WTC11 (cell line): ENCODE measurements at regions not wholly inside any gene's neighbourhood (a gene's known extent, or its start where the extent isn't known, plus 50 kb on each side); places are given as distances from the start of the nearest gene placed in this dataset.

Experiments used
- ATAC-seq: fragments of 200-7000 bp; cut with Tn5 transposase; 2 replicates; pipeline ENCODE4 v1.10.0; 2021; ENCODE audit warnings: mild to moderate bottlenecking, moderate library complexity
- CTCF ChIA-PET: fragments of 300-600 bp; sonication (Branson Sonifier 250); formaldehyde crosslinking; loops from one replicate; lab custom pipeline; 2021; ENCODE audit warnings: antibody characterized with exemption; lab: Charles Lee
- POLR2A ChIA-PET: fragments of 350-600 bp; sonication (Branson Sonifier 250); formaldehyde crosslinking; loops from one replicate; lab custom pipeline; 2021; ENCODE audit warnings: antibody characterized with exemption; lab: Charles Lee
- DNase-seq: peaks from one replicate; pipeline ENCODE4 v3.0.0; 2021; ENCODE audit warnings: low spot score
- H3K27ac Mint-ChIP-seq: 2 replicates; pipeline ENCODE4 v1.8.0; 2021; ENCODE audit warnings: mixed read lengths
- H3K27me3 Mint-ChIP-seq: 2 replicates; pipeline ENCODE4 v1.8.0; 2021; ENCODE audit warnings: low read depth, mild to moderate bottlenecking, moderate library complexity, mixed read lengths
- H3K36me3 Mint-ChIP-seq: 2 replicates; pipeline ENCODE4 v1.8.0; 2021; ENCODE audit warnings: mixed read lengths
- H3K4me1 Mint-ChIP-seq: 2 replicates; pipeline ENCODE4 v1.8.0; 2022; ENCODE audit warnings: mixed read lengths
- H3K4me3 Mint-ChIP-seq: 2 replicates; pipeline ENCODE4 v1.8.0; 2021; ENCODE audit warnings: mild to moderate bottlenecking, moderate library complexity, mixed read lengths
- H3K9me3 Mint-ChIP-seq: 2 replicates; pipeline ENCODE4 v1.8.0; 2021; ENCODE audit warnings: mixed read lengths
- CREM ChIP-seq: sonication (generic); formaldehyde crosslinking; IDR thresholded peaks from 2 replicates; pipeline ENCODE4 v1.8.1; 2022; ENCODE audit warnings: mild to moderate bottlenecking, missing genetic modification reagents, moderate library complexity
- JUN ChIP-seq: sonication (generic); formaldehyde crosslinking; IDR thresholded peaks from 2 replicates; pipeline ENCODE4 v1.8.0; 2023; ENCODE audit warnings: mild to moderate bottlenecking, missing genetic modification reagents
- KAT7 ChIP-seq: sonication (generic); formaldehyde crosslinking; IDR thresholded peaks from 2 replicates; pipeline ENCODE4 v1.8.1; 2023; ENCODE audit warnings: missing genetic modification reagents, mild to moderate bottlenecking, borderline replicate concordance
- MYBL2 ChIP-seq: sonication (generic); formaldehyde crosslinking; IDR thresholded peaks from 2 replicates; pipeline ENCODE4 v1.8.1; 2023; ENCODE audit warnings: mild to moderate bottlenecking, moderate library complexity, missing genetic modification reagents
- PRRX2 ChIP-seq: fragments of 250-450 bp; sonication (Bioruptor Pico); IDR thresholded peaks from 2 replicates; pipeline ENCODE4 v1.8.0; 2021; ENCODE audit warnings: mild to moderate bottlenecking
- SOX15 ChIP-seq: fragments of 250-450 bp; sonication (Bioruptor Pico); IDR thresholded peaks from 2 replicates; pipeline ENCODE4 v1.9.0; 2021; ENCODE audit warnings: mild to moderate bottlenecking
- SP1 ChIP-seq: sonication (generic); formaldehyde crosslinking; conservative IDR thresholded peaks from 2 replicates; pipeline ENCODE4 v1.8.1; 2022; ENCODE audit warnings: missing genetic modification reagents
- TCF7 ChIP-seq: sonication (generic); formaldehyde crosslinking; IDR thresholded peaks from 2 replicates; pipeline ENCODE4 v1.8.0; 2022; ENCODE audit warnings: mild to moderate bottlenecking, low read depth, missing genetic modification reagents, moderate library complexity
- TEAD4 ChIP-seq: sonication (generic); formaldehyde crosslinking; IDR thresholded peaks from 2 replicates; pipeline ENCODE4 v1.8.0; 2022; ENCODE audit warnings: mild to moderate bottlenecking, missing genetic modification reagents
- TP53 ChIP-seq: sonication (generic); formaldehyde crosslinking; IDR thresholded peaks from 2 replicates; pipeline ENCODE4 v1.8.1; 2023; ENCODE audit warnings: mild to moderate bottlenecking, missing genetic modification reagents
- ZNF317 ChIP-seq: sonication (generic); formaldehyde crosslinking; IDR thresholded peaks from 2 replicates; pipeline ENCODE4 v1.8.1; 2023; ENCODE audit warnings: low read depth, mild to moderate bottlenecking, moderate library complexity, missing genetic modification reagents, borderline replicate concordance
- TF ChIP-seq, protein P1 (sequence below): sonication (generic); formaldehyde crosslinking; IDR thresholded peaks from 2 replicates; pipeline ENCODE4 v1.8.1; 2022; ENCODE audit warnings: missing genetic modification reagents, borderline replicate concordance
- TF ChIP-seq, protein P2 (sequence below): sonication (generic); formaldehyde crosslinking; IDR thresholded peaks from 2 replicates; pipeline ENCODE4 v1.8.0; 2022; ENCODE audit warnings: missing genetic modification reagents
- TF ChIP-seq, protein P3 (sequence below): sonication (generic); formaldehyde crosslinking; IDR thresholded peaks from 2 replicates; pipeline ENCODE4 v1.8.1; 2023; ENCODE audit warnings: mild to moderate bottlenecking, missing genetic modification reagents, moderate library complexity
- TF ChIP-seq, protein P4 (sequence below): sonication (generic); formaldehyde crosslinking; IDR thresholded peaks from 2 replicates; pipeline ENCODE4 v1.8.1; 2022; ENCODE audit warnings: mild to moderate bottlenecking, missing genetic modification reagents, moderate library complexity, borderline replicate concordance
- TF ChIP-seq, protein P5 (sequence below): sonication (generic); formaldehyde crosslinking; IDR thresholded peaks from 2 replicates; pipeline ENCODE4 v1.8.1; 2023; ENCODE audit warnings: mild to moderate bottlenecking, missing genetic modification reagents, moderate library complexity
- TF ChIP-seq, protein P6 (sequence below): sonication (generic); formaldehyde crosslinking; IDR thresholded peaks from 2 replicates; pipeline ENCODE4 v1.8.0; 2023; ENCODE audit warnings: missing genetic modification reagents, mild to moderate bottlenecking, borderline replicate concordance

DNA sequence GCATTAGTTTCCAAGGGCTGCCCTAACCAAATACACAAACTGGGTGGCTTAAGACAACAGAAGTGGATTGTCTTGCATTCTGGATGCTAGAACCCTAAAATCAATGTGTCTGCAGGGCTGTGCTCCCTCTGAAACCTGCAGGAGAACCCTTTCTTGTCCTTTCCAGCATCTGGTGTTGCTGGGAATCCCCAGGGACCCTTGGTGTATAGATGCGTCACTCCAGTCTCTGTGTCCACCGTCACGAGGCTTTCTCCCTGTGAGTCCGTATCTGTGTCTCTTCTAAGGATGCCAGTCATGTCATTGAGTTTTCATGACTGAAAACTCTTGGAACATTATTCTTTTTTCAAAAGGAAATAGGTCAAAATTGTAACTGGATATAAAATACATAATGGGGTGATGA is 142.9 kb downstream of the RNASET2 start:
- H3K36me3 Mint-ChIP-seq = no peaks in the 10 kb centered on the region
- DNase-seq = no peak
- H3K9me3 Mint-ChIP-seq = no peaks in the 10 kb centered on the region
- no peak overlapping the region for H3K4me3 Mint-ChIP-seq
- CTCF ChIA-PET = no interaction called here
- TF ChIP-seq, protein P1, sequence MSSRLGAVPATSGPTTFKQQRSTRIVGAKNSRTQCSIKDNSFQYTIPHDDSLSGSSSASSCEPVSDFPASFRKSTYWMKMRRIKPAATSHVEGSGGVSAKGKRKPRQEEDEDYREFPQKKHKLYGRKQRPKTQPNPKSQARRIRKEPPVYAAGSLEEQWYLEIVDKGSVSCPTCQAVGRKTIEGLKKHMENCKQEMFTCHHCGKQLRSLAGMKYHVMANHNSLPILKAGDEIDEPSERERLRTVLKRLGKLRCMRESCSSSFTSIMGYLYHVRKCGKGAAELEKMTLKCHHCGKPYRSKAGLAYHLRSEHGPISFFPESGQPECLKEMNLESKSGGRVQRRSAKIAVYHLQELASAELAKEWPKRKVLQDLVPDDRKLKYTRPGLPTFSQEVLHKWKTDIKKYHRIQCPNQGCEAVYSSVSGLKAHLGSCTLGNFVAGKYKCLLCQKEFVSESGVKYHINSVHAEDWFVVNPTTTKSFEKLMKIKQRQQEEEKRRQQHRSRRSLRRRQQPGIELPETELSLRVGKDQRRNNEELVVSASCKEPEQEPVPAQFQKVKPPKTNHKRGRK (CRISPR knock-in tag) = no peak
- no peak for TF ChIP-seq TEAD4 (CRISPR knock-in tag)
- TF ChIP-seq, protein P2, sequence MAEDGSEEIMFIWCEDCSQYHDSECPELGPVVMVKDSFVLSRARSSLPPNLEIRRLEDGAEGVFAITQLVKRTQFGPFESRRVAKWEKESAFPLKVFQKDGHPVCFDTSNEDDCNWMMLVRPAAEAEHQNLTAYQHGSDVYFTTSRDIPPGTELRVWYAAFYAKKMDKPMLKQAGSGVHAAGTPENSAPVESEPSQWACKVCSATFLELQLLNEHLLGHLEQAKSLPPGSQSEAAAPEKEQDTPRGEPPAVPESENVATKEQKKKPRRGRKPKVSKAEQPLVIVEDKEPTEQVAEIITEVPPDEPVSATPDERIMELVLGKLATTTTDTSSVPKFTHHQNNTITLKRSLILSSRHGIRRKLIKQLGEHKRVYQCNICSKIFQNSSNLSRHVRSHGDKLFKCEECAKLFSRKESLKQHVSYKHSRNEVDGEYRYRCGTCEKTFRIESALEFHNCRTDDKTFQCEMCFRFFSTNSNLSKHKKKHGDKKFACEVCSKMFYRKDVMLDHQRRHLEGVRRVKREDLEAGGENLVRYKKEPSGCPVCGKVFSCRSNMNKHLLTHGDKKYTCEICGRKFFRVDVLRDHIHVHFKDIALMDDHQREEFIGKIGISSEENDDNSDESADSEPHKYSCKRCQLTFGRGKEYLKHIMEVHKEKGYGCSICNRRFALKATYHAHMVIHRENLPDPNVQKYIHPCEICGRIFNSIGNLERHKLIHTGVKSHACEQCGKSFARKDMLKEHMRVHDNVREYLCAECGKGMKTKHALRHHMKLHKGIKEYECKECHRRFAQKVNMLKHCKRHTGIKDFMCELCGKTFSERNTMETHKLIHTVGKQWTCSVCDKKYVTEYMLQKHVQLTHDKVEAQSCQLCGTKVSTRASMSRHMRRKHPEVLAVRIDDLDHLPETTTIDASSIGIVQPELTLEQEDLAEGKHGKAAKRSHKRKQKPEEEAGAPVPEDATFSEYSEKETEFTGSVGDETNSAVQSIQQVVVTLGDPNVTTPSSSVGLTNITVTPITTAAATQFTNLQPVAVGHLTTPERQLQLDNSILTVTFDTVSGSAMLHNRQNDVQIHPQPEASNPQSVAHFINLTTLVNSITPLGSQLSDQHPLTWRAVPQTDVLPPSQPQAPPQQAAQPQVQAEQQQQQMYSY = no peak
- TF ChIP-seq, all 79 proteins: peak for 0
- Mint-ChIP-seq H3K4me1 (no peaks in the 10 kb centered on the region), H3K27ac (no peak overlapping the region), H3K27me3 (no peaks in the 10 kb centered on the region)
- ATAC-seq = no peak
- POLR2A ChIA-PET = no interaction called here

DNA sequence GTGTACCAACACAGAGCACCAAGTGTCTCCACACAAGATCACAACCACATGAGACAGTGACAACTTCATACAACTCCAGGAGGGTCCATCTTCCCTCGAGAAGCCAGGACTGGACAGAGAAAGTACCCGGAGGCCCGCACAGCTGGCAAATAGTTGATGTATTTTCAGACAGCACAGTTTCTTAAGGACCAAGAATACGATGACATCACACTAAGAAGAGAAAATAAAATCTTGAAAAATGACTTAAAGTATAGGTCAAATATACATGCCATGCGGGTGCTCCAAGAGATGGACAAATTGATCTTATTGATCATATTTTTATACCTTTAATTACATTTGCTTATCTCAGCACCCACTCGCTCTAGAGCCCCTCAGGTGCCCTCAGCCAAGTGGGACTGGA is 145.5 kb downstream of the RNASET2 start:
- no peaks in the 10 kb centered on the region for H3K4me1 Mint-ChIP-seq
- H3K27ac Mint-ChIP-seq = no peak overlapping the region
- no peak for DNase-seq
- no peaks in the 10 kb centered on the region; the same call in 1 of the 2 replicates for H3K27me3 Mint-ChIP-seq
- no peak overlapping the region for H3K4me3 Mint-ChIP-seq
- peaks cover 23% of the 10 kb centered on the region for H3K9me3 Mint-ChIP-seq
- no peak for TF ChIP-seq ZNF317 (CRISPR knock-in tag)
- TF ChIP-seq, protein P3, sequence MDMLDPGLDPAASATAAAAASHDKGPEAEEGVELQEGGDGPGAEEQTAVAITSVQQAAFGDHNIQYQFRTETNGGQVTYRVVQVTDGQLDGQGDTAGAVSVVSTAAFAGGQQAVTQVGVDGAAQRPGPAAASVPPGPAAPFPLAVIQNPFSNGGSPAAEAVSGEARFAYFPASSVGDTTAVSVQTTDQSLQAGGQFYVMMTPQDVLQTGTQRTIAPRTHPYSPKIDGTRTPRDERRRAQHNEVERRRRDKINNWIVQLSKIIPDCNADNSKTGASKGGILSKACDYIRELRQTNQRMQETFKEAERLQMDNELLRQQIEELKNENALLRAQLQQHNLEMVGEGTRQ (CRISPR knock-in tag) = no peak
- no peak for TF ChIP-seq SOX15
- TF ChIP-seq SP1 (CRISPR knock-in tag) = no peak
- no peak for TF ChIP-seq JUN (CRISPR knock-in tag)
- TF ChIP-seq, protein P4, sequence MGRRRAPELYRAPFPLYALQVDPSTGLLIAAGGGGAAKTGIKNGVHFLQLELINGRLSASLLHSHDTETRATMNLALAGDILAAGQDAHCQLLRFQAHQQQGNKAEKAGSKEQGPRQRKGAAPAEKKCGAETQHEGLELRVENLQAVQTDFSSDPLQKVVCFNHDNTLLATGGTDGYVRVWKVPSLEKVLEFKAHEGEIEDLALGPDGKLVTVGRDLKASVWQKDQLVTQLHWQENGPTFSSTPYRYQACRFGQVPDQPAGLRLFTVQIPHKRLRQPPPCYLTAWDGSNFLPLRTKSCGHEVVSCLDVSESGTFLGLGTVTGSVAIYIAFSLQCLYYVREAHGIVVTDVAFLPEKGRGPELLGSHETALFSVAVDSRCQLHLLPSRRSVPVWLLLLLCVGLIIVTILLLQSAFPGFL (CRISPR knock-in tag) = no peak
- no peak for TF ChIP-seq TP53 (CRISPR knock-in tag)
- TF ChIP-seq, protein P5, sequence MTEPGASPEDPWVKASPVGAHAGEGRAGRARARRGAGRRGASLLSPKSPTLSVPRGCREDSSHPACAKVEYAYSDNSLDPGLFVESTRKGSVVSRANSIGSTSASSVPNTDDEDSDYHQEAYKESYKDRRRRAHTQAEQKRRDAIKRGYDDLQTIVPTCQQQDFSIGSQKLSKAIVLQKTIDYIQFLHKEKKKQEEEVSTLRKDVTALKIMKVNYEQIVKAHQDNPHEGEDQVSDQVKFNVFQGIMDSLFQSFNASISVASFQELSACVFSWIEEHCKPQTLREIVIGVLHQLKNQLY (CRISPR knock-in tag) = no peak
- no peak for TF ChIP-seq CREM (CRISPR knock-in tag)
- no peak for TF ChIP-seq MYBL2 (CRISPR knock-in tag)
- TF ChIP-seq PRRX2 (CRISPR knock-in tag) = no peak
- TF ChIP-seq KAT7 (CRISPR knock-in tag) = no peak
- ATAC-seq = no peak
- CTCF ChIA-PET = interaction anchor here (1.0 kb wide), 1 partner anchor 36 kb away, joined by 3 read pairs; no protein-coding TSS in a partner anchor
- POLR2A ChIA-PET = no interaction called here
- peaks cover 22% of the 10 kb centered on the region for H3K36me3 Mint-ChIP-seq

DNA sequence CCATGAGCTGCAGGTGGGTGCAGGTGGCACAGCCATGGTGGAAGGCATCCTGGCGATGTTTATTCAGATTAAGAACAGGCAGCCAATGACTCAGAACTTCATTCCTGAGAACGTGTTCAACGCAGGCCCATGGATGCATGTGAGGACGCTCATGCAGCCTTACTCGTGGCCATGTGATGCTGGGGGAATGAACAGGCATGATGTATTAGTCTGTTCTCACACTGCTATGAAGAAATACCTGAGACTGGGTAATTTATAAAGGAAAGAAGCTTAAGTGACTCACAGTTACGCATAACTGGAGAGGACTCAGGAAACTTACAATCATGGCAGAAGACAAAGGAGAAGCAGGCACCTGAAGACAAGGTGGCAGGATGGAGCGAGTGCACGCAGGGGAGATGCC is 146.6 kb downstream of the RNASET2 start:
- H3K36me3 Mint-ChIP-seq = peaks cover 30% of the 10 kb centered on the region
- no peaks in the 10 kb centered on the region for H3K4me1 Mint-ChIP-seq
- ATAC-seq (no peak), DNase-seq (no peak)
- H3K4me3 Mint-ChIP-seq = no peak overlapping the region
- H3K9me3 Mint-ChIP-seq = peaks cover 33% of the 10 kb centered on the region
- no peaks in the 10 kb centered on the region; the same call in 1 of the 2 replicates for H3K27me3 Mint-ChIP-seq
- ChIA-PET CTCF (no interaction called here), POLR2A (no interaction called here)
- no peak overlapping the region for H3K27ac Mint-ChIP-seq
- no peak for TF ChIP-seq TCF7 (CRISPR knock-in tag)
- TF ChIP-seq, protein P6, sequence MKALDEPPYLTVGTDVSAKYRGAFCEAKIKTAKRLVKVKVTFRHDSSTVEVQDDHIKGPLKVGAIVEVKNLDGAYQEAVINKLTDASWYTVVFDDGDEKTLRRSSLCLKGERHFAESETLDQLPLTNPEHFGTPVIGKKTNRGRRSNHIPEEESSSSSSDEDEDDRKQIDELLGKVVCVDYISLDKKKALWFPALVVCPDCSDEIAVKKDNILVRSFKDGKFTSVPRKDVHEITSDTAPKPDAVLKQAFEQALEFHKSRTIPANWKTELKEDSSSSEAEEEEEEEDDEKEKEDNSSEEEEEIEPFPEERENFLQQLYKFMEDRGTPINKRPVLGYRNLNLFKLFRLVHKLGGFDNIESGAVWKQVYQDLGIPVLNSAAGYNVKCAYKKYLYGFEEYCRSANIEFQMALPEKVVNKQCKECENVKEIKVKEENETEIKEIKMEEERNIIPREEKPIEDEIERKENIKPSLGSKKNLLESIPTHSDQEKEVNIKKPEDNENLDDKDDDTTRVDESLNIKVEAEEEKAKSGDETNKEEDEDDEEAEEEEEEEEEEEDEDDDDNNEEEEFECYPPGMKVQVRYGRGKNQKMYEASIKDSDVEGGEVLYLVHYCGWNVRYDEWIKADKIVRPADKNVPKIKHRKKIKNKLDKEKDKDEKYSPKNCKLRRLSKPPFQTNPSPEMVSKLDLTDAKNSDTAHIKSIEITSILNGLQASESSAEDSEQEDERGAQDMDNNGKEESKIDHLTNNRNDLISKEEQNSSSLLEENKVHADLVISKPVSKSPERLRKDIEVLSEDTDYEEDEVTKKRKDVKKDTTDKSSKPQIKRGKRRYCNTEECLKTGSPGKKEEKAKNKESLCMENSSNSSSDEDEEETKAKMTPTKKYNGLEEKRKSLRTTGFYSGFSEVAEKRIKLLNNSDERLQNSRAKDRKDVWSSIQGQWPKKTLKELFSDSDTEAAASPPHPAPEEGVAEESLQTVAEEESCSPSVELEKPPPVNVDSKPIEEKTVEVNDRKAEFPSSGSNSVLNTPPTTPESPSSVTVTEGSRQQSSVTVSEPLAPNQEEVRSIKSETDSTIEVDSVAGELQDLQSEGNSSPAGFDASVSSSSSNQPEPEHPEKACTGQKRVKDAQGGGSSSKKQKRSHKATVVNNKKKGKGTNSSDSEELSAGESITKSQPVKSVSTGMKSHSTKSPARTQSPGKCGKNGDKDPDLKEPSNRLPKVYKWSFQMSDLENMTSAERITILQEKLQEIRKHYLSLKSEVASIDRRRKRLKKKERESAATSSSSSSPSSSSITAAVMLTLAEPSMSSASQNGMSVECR (CRISPR knock-in tag) = no peak
